Panc1 (cell line): ENCODE measurements at regions not wholly inside any gene's neighbourhood (a gene's known extent, or its start where the extent isn't known, plus 50 kb on each side); places are given as distances from the start of the nearest gene placed in this dataset.

Experiments
- ATAC-seq: fragments of 200-7000 bp; cut with Tn5 transposase; 2 replicates; pipeline ENCODE4 v1.9.1; 2020; ENCODE audit warnings: mild to moderate bottlenecking, moderate library complexity
- BruUV-seq: library from RNA; stranded (reverse); fragments of 400-500 nt; replicated peaks from 2 replicates; lab custom pipeline; 2021; lab: Mats Ljungman, UMichigan
- CTCF ChIA-PET: fragments of 300-600 bp; sonication (Branson Sonifier 250); formaldehyde crosslinking; loops from one replicate; lab custom pipeline; 2022; ENCODE audit warnings: antibody characterized with exemption; lab: Charles Lee
- POLR2A ChIA-PET: fragments of 300-600 bp; sonication (Branson Sonifier 250); formaldehyde crosslinking; loops from one replicate; lab custom pipeline; 2022; ENCODE audit warnings: antibody characterized with exemption; lab: Charles Lee
- DNase-seq: peaks from one replicate; pipeline ENCODE4 v3.0.0-alpha.2; 2010; ENCODE audit warnings: low read depth, low spot score
- H3K27ac ChIP-seq: 2 replicates; pipeline ENCODE4 v1.5.1; 2011; ENCODE audit warnings: mild to moderate bottlenecking, low read length, inconsistent platforms
- H3K27me3 ChIP-seq: fragments of 200-500 bp; sonication (Bioruptor generic); 2 replicates; pipeline ENCODE4 v1.6.0; 2014; ENCODE audit warnings: low read length, inconsistent platforms; ENCODE audit not compliant: control insufficient read depth, insufficient read depth
- H3K36me3 ChIP-seq: fragments of 200-500 bp; sonication (Bioruptor generic); 2 replicates; pipeline ENCODE4 v1.5.1; 2014; ENCODE audit warnings: inconsistent platforms, mild to moderate bottlenecking, low read length, moderate library complexity; ENCODE audit not compliant: control insufficient read depth, insufficient read depth
- H3K4me1 ChIP-seq: 2 replicates; pipeline ENCODE4 v1.5.1; 2011; ENCODE audit warnings: inconsistent platforms, mild to moderate bottlenecking, low read length, moderate library complexity; ENCODE audit not compliant: control insufficient read depth, insufficient read depth
- H3K4me3 ChIP-seq, 2 experiments: 2 replicates each; pipeline ENCODE4 v1.5.1; 2011 to 2012; ENCODE audit warnings: low read depth in 2 of 2, low read length in 2 of 2, mild to moderate bottlenecking in 2 of 2, inconsistent platforms in 1 of 2, moderate library complexity in 1 of 2
- H3K9me3 ChIP-seq: fragments of 200-500 bp; sonication (Bioruptor generic); 2 replicates; pipeline ENCODE4 v1.5.1; 2014; ENCODE audit warnings: low read depth, mild to moderate bottlenecking, inconsistent platforms, low read length, moderate library complexity; ENCODE audit not compliant: control insufficient read depth, insufficient read depth
- POLR2AphosphoS5 ChIP-seq: IDR thresholded peaks from 2 replicates; pipeline ENCODE4 v1.6.1; 2012; ENCODE audit warnings: mild to moderate bottlenecking, low read depth, low read length, moderate library complexity
- SIN3A ChIP-seq: IDR thresholded peaks from 2 replicates; pipeline ENCODE4 v1.6.1; 2012; ENCODE audit warnings: low read depth, mild to moderate bottlenecking, low read length, moderate library complexity, borderline replicate concordance; ENCODE audit not compliant: insufficient read depth
- TCF7L2 ChIP-seq: IDR thresholded peaks from 2 replicates; pipeline ENCODE4 v1.6.1; 2011; ENCODE audit warnings: mild to moderate bottlenecking, low read depth, low read length, inconsistent platforms
- in situ Hi-C: cut with HindIII; loops from 2 replicates; pipeline ENCODE4 v1.10.0; 2016; ENCODE audit warnings: low sequenced_read_pairs, low pct_unique_long_range_greater_than_20kb
- intact Hi-C: fragments of 100-400 bp; cut with micrococcal nuclease; formaldehyde crosslinking; loops from one replicate; pipeline ENCODE4 v1.10.0; 2022; ENCODE audit not compliant: unreplicated experiment
- TF ChIP-seq, protein P1 (sequence below): fragments of 450-650 bp; IDR thresholded peaks from 2 replicates; pipeline ENCODE4 v1.5.1; 2017; ENCODE audit warnings: mild to moderate bottlenecking
- TF ChIP-seq, protein P2 (sequence below), 2 experiments: IDR thresholded peaks; 2 replicates each; pipeline ENCODE4 v1.6.1; 2011 to 2012; ENCODE audit warnings: low read depth in 2 of 2, control low read depth in 1 of 2, low read length in 1 of 2, mild to moderate bottlenecking in 1 of 2, moderate library complexity in 1 of 2; ENCODE audit not compliant: insufficient read depth in 1 of 2

DNA sequence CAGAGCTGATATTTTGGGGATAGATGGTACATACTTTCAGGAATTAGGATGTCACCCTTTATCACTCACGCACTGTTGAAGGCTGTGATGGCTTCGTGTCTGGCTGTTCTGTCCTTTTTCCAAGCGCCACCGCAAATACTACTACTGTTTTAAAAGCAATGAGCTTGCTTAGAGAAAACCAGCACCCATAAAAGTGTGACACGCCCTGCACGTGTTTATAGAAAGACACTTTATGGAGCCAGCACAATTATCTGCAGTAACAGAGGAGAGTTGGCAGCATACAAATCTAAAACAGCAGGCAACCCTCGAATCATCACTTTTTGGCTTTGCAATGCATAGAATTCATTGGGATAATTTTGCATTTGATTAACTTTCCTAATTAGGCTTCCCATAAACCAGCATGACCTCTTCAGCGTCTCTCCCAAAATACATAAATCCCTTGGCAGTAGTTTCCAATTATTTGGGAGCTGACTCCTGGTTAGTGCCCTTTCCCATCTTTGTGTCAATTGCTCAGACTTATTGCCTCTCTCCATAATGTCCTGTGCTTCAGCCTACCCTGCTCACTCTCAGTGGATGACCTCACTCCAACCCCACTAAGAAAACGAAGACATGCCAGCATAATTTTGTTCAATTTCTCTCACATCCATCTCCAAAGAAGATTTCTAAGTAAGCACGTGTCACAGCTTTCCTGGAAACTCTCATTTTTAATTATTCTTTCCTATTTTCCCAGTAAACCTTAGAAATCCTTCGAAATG is 118.7 kb upstream of the LARGE1 start:
- Histone ChIP-seq H3K36me3 (no peaks in the 10 kb centered on the region), H3K27me3 (no peaks in the 10 kb centered on the region), H3K27ac (no peak overlapping the region), H3K9me3 (no peaks in the 10 kb centered on the region), H3K4me3 (no peak overlapping the region), H3K4me1 (no peaks in the 10 kb centered on the region)
- ChIA-PET CTCF (no interaction called here), POLR2A (no interaction called here)
- BruUV-seq, result no TSS peak
- DNase-seq (no peak), ATAC-seq (no peak)
- intact Hi-C loops, result no loop called here
- TF ChIP-seq, protein P1, sequence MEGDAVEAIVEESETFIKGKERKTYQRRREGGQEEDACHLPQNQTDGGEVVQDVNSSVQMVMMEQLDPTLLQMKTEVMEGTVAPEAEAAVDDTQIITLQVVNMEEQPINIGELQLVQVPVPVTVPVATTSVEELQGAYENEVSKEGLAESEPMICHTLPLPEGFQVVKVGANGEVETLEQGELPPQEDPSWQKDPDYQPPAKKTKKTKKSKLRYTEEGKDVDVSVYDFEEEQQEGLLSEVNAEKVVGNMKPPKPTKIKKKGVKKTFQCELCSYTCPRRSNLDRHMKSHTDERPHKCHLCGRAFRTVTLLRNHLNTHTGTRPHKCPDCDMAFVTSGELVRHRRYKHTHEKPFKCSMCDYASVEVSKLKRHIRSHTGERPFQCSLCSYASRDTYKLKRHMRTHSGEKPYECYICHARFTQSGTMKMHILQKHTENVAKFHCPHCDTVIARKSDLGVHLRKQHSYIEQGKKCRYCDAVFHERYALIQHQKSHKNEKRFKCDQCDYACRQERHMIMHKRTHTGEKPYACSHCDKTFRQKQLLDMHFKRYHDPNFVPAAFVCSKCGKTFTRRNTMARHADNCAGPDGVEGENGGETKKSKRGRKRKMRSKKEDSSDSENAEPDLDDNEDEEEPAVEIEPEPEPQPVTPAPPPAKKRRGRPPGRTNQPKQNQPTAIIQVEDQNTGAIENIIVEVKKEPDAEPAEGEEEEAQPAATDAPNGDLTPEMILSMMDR, result no peak
- no peak for TF ChIP-seq POLR2AphosphoS5
- TF ChIP-seq TCF7L2, result no peak
- TF ChIP-seq, protein P2, sequence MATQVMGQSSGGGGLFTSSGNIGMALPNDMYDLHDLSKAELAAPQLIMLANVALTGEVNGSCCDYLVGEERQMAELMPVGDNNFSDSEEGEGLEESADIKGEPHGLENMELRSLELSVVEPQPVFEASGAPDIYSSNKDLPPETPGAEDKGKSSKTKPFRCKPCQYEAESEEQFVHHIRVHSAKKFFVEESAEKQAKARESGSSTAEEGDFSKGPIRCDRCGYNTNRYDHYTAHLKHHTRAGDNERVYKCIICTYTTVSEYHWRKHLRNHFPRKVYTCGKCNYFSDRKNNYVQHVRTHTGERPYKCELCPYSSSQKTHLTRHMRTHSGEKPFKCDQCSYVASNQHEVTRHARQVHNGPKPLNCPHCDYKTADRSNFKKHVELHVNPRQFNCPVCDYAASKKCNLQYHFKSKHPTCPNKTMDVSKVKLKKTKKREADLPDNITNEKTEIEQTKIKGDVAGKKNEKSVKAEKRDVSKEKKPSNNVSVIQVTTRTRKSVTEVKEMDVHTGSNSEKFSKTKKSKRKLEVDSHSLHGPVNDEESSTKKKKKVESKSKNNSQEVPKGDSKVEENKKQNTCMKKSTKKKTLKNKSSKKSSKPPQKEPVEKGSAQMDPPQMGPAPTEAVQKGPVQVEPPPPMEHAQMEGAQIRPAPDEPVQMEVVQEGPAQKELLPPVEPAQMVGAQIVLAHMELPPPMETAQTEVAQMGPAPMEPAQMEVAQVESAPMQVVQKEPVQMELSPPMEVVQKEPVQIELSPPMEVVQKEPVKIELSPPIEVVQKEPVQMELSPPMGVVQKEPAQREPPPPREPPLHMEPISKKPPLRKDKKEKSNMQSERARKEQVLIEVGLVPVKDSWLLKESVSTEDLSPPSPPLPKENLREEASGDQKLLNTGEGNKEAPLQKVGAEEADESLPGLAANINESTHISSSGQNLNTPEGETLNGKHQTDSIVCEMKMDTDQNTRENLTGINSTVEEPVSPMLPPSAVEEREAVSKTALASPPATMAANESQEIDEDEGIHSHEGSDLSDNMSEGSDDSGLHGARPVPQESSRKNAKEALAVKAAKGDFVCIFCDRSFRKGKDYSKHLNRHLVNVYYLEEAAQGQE (IDR thresholded peaks at IDR 0.05; ENCODE audit: insufficient read depth in 1 of 2, low read depth in 2 of 2, low read length in 1 of 2), result no peak
- TF ChIP-seq SIN3A, result no peak
- in situ Hi-C loops, result no loop called here

DNA sequence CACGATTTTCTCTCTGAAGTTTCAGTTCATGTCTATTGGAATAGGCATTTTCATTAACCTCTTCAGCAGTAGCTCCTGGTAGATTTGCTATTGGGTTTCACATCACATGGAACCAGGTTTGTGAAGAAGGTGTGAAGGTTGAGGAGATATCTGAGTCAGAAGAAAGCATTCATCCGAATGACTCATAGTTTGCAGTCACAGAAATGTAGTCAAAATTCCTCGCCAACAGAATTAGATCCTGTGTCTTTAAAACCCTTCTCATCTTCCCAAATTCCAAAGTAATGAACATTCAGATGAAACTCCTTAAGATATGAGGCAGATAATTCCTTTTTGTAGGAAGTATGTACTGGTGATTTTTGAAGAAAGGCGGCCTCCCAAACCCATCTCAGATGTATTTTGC is 125.0 kb upstream of the LARGE1 start:
- H3K36me3 ChIP-seq, result no peaks in the 10 kb centered on the region
- TF ChIP-seq SIN3A (no peak), TCF7L2 (no peak), POLR2AphosphoS5 (no peak)
- TF ChIP-seq, protein P2 (IDR thresholded peaks at IDR 0.05; ENCODE audit: insufficient read depth in 1 of 2, low read depth in 2 of 2, low read length in 1 of 2), result no peak
- TF ChIP-seq, protein P1, result no peak
- H3K27me3 ChIP-seq, result no peaks in the 10 kb centered on the region
- POLR2A ChIA-PET, result no interaction called here
- no peaks in the 10 kb centered on the region for H3K9me3 ChIP-seq
- CTCF ChIA-PET, result no interaction called here
- DNase-seq (no peak), ATAC-seq (no peak)
- no peak overlapping the region for H3K27ac ChIP-seq
- H3K4me1 ChIP-seq, result no peaks in the 10 kb centered on the region
- intact Hi-C loops (no loop called here), in situ Hi-C loops (no loop called here)
- H3K4me3 ChIP-seq, result no peak overlapping the region
- no TSS peak for BruUV-seq
